ENCODE measurements at regions not wholly inside any gene's neighbourhood (a gene's known extent, or its start where the extent isn't known, plus 50 kb on each side); places are given as distances from the start of the nearest gene placed in this dataset.

- TF ChIP-seq, protein P1, sequence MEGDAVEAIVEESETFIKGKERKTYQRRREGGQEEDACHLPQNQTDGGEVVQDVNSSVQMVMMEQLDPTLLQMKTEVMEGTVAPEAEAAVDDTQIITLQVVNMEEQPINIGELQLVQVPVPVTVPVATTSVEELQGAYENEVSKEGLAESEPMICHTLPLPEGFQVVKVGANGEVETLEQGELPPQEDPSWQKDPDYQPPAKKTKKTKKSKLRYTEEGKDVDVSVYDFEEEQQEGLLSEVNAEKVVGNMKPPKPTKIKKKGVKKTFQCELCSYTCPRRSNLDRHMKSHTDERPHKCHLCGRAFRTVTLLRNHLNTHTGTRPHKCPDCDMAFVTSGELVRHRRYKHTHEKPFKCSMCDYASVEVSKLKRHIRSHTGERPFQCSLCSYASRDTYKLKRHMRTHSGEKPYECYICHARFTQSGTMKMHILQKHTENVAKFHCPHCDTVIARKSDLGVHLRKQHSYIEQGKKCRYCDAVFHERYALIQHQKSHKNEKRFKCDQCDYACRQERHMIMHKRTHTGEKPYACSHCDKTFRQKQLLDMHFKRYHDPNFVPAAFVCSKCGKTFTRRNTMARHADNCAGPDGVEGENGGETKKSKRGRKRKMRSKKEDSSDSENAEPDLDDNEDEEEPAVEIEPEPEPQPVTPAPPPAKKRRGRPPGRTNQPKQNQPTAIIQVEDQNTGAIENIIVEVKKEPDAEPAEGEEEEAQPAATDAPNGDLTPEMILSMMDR (IDR thresholded peaks at IDR 0.05; ENCODE audit: low read depth, low read length), result no peak
- no peak for TF ChIP-seq EZH2phosphoT487 (IDR thresholded peaks at IDR 0.05; ENCODE audit: low read depth)
These were observed 599.6 kb downstream of the PSAT1 start for GRCh38 chr9:78896479-78896878.
